ENCODE measurements at regions not wholly inside any gene's neighbourhood (a gene's known extent, or its start where the extent isn't known, plus 50 kb on each side); places are given as distances from the start of the nearest gene placed in this dataset.

- no peak for DNase-seq
These were observed 219.0 kb upstream of the ZBED5 start for GRCh38 chr11:11076879-11077278.

DNA sequence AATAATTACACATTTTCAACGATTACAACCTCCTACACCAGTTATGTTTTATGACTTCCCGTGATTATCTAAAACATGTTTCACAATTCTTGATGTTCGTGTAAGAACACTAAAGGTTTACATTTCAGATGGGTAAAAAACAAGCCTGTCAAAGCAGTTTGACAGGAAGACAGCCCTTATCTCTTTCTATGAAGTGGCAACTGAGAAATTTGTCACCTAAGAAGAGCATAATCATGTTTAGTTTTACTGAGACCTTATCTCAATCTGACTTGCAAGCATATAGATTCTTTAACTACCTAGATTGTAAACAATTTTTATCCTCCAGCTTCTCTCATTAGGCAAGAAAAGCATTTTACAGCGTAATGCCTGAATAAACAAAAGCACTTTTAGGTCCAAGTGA lies 218.4 kb upstream of the ZBED5 start:
- no peak for DNase-seq

DNA sequence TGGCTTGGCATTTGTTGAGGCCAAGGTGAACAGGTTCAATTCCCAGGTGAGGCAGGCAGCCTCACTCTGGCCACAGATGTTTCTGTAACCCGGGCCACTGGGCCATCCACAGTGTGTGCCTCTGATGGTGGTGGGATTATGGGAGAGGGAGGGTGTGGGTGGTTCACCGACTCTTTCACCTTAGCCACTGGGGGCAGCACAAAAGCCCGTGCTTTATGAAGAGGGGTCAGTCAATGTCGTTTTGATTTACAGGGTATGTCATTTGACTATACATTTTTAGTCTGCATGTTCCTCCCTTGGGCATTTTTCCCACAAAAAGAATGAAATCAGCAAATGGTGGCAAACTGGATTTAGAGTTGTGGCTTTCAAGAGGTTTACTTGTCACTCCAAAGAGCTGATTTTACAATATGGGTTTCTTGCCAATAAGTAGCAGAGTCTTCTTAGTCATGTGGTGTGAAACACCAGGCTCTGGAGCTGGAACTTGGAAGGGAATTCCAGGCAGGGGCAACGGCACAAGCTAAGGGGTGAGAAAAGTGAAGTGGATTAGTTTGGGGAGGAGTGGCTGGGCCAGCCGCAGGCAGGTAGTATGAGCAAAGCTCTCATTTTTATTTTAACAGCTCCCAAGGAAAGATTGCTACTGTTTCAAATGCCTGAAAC lies 217.8 kb upstream of the ZBED5 start:
- DNase-seq, result no peak

DNA sequence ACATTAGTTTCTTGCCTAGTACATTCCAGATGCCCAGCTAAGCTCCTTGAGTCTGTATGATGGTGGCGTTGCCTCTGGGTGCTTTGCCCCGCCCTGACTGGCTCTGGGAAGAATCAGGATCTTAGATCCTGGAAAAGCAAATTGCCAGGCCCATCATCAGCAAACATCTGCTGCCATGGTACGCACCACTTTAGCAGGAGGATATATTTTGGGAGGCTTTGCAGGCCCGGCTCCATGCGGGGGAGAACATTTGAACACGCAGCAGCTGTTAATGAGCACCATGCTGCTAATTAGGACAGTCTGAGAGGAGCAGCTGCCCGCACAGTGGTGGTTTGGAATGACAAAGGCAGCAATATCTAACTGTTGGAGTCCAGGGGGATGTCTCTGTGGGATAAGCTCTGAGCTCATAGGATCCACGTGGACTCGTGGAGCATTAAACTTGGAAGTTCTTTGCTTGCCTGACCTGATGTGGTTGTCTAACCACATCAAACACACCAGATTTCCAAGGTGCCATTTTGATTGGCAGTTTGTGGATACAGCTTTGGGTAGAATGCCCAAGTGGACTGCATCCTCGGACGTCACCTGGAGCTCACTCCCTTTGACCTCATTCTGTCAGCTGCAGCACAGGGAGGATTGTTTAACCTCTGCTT lies 217.0 kb upstream of the ZBED5 start:
- DNase-seq, result no peak

DNA sequence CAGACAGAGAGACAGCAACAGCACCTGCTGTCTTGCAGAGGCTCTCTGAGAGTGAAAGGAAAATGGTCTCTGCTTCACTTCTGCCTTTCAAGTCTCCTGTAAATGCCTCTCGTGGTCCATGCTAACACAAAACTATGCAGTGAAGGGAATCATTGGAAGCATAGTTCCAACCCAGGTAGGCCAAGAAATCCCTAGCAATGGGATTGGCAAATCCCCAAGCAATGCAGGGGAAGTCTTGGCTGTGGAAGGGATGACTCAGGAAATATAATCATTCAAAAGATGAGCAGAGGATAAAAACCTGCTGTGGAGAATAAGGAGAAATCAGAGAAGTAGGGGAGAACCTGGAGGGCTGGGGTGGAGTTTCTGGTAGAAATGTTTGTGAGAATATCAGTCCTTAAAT lies 216.1 kb upstream of the ZBED5 start:
- DNase-seq, result no peak

DNA sequence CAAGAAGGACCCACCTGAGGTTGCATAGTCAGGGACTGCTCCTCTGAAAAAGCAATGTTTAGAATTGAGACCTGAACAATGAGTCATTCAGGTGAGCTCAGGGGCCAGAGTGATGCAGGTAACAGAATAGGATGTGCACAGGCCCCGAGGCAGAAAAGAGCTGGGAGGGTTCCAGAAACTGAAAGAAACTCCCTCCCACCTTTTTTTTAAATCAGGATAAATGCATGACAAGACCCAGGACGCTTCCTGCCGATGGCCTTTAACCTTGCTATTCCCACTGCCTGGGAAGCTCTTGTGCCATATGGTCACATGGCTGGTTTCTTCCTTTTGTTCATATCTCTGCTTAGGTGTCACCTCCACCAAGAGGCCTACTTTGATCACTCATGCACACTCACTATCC lies 214.2 kb upstream of the ZBED5 start:
- DNase-seq, result no peak

GRCh38 chr11:11071486-11071885 lies 213.6 kb upstream of the ZBED5 start:
- no peak for DNase-seq

DNA sequence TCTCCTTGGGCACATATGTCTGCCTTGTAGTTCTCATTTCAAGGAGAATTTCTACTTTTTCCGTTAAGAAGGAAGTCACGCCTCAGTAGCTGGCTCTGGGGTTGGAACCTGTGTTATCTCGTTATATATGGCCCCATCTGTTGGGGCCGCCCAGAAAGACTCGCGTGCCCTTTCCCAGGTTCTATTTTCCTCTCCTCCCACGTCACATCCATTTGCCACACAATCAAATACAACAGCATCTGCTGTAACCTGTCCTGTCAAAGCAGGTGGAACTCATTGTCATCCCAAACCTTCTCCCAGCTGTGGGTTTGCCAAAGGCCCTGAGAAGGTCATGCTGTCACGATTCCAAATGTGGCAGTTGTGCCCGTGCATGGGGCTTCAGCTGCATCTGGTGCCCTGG lies 213.1 kb upstream of the ZBED5 start:
- DNase-seq, result no peak

GRCh38 chr11:11069841-11070835 lies 212.3 kb upstream of the ZBED5 start:
- DNase-seq, result no peak

DNA sequence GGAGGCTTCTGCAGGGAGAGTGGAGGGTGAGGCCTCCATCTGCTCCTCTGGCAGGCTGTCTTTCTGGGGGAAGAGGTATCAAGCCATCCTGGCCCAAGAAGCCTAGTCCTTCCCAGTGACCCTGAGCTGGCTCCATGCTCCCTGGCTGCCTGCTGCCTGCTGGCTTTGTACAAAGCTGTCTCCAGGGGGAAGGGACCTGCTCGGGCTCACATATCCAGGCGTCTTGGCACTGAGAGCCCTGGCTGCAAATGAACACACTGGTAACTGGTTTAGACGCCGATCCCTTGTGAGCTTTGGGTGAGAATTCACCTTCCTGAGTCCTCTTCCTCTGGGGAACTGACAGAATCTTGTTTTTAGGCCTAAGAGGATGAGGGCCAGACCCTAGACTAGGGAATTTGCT lies 210.3 kb upstream of the ZBED5 start:
- no peak for DNase-seq

- DNase-seq, result no peak
These were observed 207.5 kb upstream of the ZBED5 start for GRCh38 chr11:11065396-11065795.

DNA sequence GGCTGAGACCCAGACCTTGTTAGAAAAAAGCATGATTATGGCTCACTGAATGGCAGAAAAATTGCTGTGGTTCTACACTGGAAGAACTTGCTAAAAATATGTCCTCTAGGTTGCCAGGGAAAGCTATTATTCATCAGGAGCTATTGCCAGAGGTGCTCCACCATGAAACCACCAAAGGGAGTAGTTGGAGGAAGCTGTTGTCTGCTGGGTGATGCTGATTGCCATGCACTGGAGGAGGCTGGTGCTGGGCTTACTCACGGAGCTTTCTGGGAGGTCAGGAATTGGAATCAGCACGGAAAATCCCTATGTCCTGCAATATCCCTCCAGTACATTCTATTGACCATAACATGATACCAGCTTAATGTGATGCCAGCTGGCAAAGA lies 199.6 kb upstream of the ZBED5 start:
- no peak for DNase-seq

DNA sequence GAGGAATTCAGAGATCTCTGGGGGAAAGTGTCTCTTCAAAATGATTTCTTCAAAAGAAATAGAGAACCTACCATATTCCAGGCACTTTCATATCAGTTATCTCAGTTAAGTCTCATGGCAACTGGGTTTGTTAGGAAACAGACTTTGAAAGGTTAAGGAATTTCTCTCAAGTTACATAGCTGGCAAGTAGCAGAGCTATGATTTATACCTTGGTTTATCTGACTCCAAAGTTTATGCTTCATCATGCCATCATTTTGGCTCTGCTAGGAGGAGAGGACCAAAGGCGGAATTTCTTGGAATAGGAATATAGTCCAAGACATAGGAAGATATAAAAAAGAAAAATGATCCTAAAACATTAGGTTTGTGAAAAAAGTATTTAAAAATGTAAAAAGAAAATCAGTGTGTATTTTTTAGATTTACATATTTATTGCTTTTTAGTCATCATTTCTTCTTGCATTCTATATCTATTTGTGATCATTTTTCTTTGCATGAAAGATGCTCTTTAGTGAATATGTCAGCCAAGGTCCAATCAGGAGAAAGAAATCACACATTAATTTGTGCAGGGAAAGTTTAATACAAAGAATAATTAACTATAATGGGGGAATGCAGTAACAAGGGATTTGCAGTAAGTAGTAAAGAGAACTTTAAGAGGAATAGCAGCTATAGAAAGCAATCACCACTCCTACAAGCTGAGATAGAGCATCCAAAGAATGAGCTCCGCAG lies 199.1 kb upstream of the ZBED5 start:
- DNase-seq, result no peak

DNA sequence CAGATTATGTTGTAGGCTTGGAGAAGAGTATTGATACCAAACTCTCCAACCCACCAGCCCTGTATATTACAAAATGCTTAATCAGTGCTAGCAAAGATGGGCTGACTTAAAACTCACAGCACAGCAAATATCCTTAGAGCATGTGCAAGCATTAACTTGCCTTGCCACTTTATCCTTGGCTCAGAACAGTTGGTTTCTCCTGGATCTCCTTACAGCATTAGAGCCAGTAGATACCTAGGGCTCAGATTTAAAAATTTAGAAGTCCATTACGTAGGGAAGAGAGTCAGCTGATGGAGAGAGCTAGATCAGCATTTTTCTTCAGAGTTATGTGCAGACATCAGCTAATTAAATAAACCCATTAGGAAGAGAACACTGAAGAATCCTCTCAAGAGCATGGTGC lies 198.5 kb upstream of the ZBED5 start:
- DNase-seq, result no peak

DNA sequence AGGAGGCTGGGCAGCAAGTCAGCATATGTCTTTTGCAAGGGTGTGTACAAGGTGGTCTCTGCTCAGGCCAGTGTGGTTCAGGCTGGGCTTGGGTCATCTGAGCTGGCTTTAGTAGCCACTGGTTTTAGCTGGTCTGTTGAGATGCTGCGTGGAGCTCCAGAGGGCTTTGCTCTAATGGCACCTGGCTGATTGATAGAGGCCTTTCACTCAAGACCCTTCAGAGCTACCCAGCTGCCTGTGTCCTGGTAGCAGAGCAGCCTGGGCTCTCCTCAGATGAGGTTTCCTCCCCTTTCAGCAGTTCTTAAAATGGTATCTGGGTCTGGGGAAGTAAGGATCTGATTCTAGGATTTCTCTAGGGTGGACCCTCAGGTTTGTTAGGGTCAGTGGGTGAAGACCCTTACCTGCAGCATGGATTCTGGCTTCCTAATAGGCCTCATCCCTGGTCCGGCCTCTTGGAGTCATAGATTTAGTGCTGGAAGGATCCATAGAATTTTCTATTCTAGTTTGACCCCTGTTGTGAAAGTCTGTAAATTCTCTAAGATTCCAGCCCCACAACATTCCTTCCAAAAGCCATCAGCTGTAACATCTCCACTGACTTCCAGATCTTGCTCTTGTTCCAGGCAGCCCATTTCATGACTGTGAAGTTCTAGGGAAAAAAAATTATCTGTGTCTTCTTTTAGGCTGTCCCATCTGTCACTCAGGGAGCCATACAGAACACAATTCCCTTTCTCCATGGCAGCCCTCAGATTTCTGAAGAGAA lies 190.2 kb upstream of the ZBED5 start:
- no peak for DNase-seq

- DNase-seq, result no peak
These were observed 188.9 kb upstream of the ZBED5 start for GRCh38 chr11:11046781-11047180.

DNA sequence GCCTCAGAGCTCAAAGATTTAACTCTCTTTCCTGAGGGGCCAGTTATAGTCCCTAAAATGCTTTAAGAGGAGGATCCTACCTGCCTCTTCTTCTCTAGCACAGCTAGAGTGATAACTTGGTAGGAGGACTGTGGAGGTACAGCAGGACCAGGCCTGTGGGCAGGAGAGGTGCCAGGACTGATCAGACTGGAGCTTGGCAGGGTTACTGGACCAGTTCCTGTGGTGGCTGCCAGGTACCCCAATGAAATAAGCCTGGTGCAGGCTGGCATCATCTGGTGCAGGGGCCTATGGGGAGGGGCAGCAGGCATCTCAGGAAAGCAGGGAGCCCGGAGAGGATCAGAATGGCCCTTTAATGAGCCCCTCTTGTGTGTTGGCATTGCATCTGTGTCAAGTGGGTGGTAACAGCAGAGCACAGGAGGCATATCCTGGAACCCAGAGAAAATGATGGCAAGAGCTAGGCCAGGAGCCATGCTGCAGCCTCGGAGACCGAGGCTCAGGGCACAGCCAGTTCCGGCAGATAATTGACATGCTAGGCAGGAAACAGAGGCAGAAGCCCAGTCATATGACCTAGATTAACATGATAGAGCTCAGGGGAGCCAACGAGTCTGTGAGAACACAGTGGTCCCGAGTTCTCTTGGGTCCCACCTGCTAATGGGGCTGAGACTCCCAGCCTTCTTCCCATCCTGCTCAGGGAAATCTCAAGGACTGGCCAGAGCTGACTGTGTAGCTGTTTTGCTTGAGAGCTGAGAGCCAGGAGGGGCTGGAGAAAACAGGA lies 187.5 kb upstream of the ZBED5 start:
- DNase-seq, result peak; percentile 61 to 63

DNA sequence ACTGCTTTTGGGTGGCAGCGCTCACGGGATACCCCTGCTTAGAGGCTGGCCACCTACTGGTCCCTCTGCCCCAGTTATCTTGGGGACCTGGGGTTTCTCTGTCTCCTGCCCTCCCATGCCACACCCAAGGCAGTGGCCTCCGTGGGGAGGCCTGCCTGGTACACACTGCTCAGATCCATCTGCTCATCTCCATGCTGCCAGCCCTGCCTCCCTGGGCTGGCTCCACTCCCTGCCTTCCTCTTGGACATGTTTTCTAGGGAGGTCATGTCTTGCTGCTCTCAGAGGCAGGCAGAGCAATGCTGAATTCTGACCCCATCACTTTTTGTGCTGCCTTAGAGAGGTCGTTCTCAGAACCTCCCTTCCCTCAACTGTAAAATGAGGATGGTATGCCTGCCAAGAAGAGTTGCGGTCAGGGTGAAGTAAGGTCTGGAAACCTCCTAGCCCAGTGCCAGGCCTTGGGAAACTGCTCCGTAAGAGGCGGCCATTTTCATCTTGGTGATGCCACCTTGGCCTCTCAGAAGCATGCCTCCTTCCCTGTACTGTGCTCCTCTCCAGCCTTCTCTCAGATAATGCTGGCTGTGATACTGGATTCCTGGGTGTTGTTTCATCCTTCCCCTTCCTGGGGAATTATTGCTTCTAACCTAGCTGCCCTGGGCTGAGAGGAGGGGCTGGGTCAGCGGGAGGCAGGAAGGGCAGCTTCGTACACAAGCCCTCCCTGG lies 186.4 kb upstream of the ZBED5 start:
- peak; percentile 41 to 70 for DNase-seq

DNA sequence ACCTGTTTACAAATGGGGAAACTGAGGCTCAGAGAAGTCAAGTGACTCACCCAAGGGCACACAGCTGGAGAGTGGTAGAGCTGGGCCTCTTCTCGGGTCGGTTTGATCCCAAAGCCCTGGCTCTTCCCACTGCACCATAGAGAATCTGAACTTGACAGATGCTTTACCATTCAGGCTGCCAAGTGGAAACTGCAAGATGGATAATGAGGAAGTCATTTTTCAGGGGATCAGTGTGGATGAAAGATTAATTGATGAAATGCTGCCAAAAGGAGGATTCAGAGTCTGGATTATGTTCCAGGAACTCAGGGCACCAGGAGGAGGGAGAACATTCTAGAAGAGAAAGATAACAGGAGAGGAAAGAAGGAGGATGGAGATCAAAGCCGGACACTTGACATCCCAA lies 185.9 kb upstream of the ZBED5 start:
- DNase-seq, result peak in 1 of 2 experiments; percentile 45

- DNase-seq, result no peak
These were observed 181.5 kb upstream of the ZBED5 start for GRCh38 chr11:11039208-11039965.
